ENCODE measurements at regions not wholly inside any gene's neighbourhood (a gene's known extent, or its start where the extent isn't known, plus 50 kb on each side); places are given as distances from the start of the nearest gene placed in this dataset.

DNA sequence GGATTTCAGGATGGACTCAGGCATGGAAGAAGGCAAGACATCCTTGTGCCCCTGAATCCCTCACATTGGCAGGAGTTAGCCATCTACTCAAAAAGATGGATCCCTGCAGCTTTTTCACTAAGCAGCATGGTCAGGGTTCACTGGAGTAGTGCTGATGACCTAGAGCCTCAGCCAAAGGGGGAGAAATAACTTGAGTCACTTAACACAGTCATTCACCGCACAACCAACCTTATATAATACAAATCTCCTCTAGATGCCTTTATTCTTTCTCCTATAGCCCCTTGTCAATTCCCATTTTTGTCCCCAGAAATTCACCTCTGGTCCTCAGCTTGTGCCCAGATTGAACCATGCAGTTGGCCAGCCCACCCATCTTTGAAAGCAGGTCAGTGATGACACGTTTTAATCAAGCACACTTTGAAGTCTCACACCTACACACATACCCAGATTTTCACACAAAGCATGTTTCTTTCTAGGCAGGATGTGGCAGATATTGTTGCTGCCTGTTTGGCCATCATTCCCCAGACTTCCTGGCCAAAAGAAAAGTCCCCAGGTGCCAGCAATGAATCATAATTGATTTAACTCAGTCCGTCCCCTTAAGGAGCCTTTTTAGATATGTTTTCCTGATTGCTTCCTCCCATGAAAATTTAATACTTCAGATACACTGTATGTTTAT is 84.2 kb downstream of the LBH start:
- H3K9me3 Mint-ChIP-seq (ENCODE audit: unreplicated experiment): no peaks in the 10 kb centered on the region
- peaks cover 3% of the 10 kb centered on the region for H3K27me3 Mint-ChIP-seq (ENCODE audit: unreplicated experiment)
- no peak overlapping the region for H3K4me3 Mint-ChIP-seq (ENCODE audit: unreplicated experiment)
- no peak for DNase-seq (ENCODE audit: low spot score)
- H3K27ac Mint-ChIP-seq (ENCODE audit: unreplicated experiment): no peak overlapping the region
- H3K36me3 Mint-ChIP-seq (ENCODE audit: low read depth, unreplicated experiment): peaks cover 4% of the 10 kb centered on the region
- H3K4me1 Mint-ChIP-seq (ENCODE audit: unreplicated experiment): no peaks in the 10 kb centered on the region
- TF ChIP-seq, protein P1, sequence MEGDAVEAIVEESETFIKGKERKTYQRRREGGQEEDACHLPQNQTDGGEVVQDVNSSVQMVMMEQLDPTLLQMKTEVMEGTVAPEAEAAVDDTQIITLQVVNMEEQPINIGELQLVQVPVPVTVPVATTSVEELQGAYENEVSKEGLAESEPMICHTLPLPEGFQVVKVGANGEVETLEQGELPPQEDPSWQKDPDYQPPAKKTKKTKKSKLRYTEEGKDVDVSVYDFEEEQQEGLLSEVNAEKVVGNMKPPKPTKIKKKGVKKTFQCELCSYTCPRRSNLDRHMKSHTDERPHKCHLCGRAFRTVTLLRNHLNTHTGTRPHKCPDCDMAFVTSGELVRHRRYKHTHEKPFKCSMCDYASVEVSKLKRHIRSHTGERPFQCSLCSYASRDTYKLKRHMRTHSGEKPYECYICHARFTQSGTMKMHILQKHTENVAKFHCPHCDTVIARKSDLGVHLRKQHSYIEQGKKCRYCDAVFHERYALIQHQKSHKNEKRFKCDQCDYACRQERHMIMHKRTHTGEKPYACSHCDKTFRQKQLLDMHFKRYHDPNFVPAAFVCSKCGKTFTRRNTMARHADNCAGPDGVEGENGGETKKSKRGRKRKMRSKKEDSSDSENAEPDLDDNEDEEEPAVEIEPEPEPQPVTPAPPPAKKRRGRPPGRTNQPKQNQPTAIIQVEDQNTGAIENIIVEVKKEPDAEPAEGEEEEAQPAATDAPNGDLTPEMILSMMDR (IDR thresholded peaks at IDR 0.05; ENCODE audit: unreplicated experiment): no peak

DNA sequence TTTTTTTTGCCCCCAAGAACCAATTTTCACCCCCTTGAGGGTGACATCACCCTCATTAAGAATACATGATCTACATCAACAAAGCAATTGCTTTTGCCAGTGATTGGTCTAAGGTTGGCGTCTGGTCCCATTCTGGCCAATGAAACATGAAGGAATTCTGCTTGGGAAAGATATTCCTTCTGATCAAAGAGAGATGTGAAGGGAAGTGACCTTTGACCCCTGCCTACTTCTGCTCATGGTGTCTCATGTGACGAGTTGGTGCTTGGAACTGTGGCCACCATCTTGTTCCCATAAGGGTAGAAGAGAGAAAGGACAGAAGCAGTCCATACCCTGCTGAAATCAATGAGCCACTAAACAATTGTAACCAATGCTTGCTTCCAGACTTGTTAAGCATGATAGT is 85.1 kb downstream of the LBH start:
- Mint-ChIP-seq H3K27me3 (ENCODE audit: unreplicated experiment) (peaks cover 3% of the 10 kb centered on the region), H3K36me3 (ENCODE audit: low read depth, unreplicated experiment) (peaks cover 4% of the 10 kb centered on the region), H3K9me3 (ENCODE audit: unreplicated experiment) (no peaks in the 10 kb centered on the region), H3K27ac (ENCODE audit: unreplicated experiment) (no peak overlapping the region), H3K4me3 (ENCODE audit: unreplicated experiment) (no peak overlapping the region), H3K4me1 (ENCODE audit: unreplicated experiment) (peaks cover 1% of the 10 kb centered on the region)
- no peak for DNase-seq (ENCODE audit: low spot score)
- TF ChIP-seq, protein P1 (IDR thresholded peaks at IDR 0.05; ENCODE audit: unreplicated experiment): no peak

GRCh38 chr2:30318987-30319782 is 87.9 kb downstream of the LBH start:
- TF ChIP-seq, protein P1 (IDR thresholded peaks at IDR 0.05; ENCODE audit: unreplicated experiment): no peak
- Mint-ChIP-seq H3K4me3 (ENCODE audit: unreplicated experiment) (no peak overlapping the region), H3K27ac (ENCODE audit: unreplicated experiment) (no peak overlapping the region), H3K4me1 (ENCODE audit: unreplicated experiment) (peaks cover 5% of the 10 kb centered on the region), H3K36me3 (ENCODE audit: low read depth, unreplicated experiment) (peaks cover 4% of the 10 kb centered on the region), H3K9me3 (ENCODE audit: unreplicated experiment) (no peaks in the 10 kb centered on the region), H3K27me3 (ENCODE audit: unreplicated experiment) (peaks cover 3% of the 10 kb centered on the region)
- no peak for DNase-seq (ENCODE audit: low spot score)

GRCh38 chr2:30321466-30321865 is 90.1 kb downstream of the LBH start:
- no peak for DNase-seq (ENCODE audit: low spot score)
- TF ChIP-seq, protein P1 (IDR thresholded peaks at IDR 0.05; ENCODE audit: unreplicated experiment): no peak
- H3K9me3 Mint-ChIP-seq (ENCODE audit: unreplicated experiment): no peaks in the 10 kb centered on the region
- peaks cover 2% of the 10 kb centered on the region for H3K27me3 Mint-ChIP-seq (ENCODE audit: unreplicated experiment)
- H3K4me1 Mint-ChIP-seq (ENCODE audit: unreplicated experiment): peaks cover 5% of the 10 kb centered on the region
- H3K36me3 Mint-ChIP-seq (ENCODE audit: low read depth, unreplicated experiment): no peaks in the 10 kb centered on the region
- H3K27ac Mint-ChIP-seq (ENCODE audit: unreplicated experiment): no peak overlapping the region
- no peak overlapping the region for H3K4me3 Mint-ChIP-seq (ENCODE audit: unreplicated experiment)

DNA sequence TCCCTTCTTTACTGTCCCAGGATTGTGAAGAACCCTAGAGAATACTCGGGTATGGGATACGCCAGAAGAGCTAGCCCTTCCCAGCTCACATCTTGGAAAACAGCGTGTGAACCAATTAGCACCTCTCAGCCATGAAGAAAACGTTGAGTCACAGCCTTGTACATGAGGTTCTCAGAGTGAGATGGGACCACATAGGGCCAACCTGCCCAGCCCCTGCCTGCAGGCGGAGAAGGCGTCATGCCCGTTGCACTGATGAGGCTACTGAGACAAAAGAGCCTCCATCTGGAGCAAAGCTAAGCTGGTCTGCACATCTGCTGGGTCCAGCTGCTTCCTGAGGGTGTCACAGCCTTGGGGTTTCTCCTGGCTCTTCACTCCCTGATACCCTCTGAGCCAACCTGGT is 92.2 kb downstream of the LBH start:
- TF ChIP-seq, protein P1 (IDR thresholded peaks at IDR 0.05; ENCODE audit: unreplicated experiment): no peak
- H3K9me3 Mint-ChIP-seq (ENCODE audit: unreplicated experiment): no peaks in the 10 kb centered on the region
- no peak for DNase-seq (ENCODE audit: low spot score)
- peaks cover 5% of the 10 kb centered on the region for H3K4me1 Mint-ChIP-seq (ENCODE audit: unreplicated experiment)
- no peaks in the 10 kb centered on the region for H3K36me3 Mint-ChIP-seq (ENCODE audit: low read depth, unreplicated experiment)
- no peak overlapping the region for H3K4me3 Mint-ChIP-seq (ENCODE audit: unreplicated experiment)
- H3K27me3 Mint-ChIP-seq (ENCODE audit: unreplicated experiment): peaks cover 3% of the 10 kb centered on the region
- no peak overlapping the region for H3K27ac Mint-ChIP-seq (ENCODE audit: unreplicated experiment)
